ENCODE measurements at regions not wholly inside any gene's neighbourhood (a gene's known extent, or its start where the extent isn't known, plus 50 kb on each side); places are given as distances from the start of the nearest gene placed in this dataset.

- DNase-seq (ENCODE audit: low spot score) = no peak
Observed at GRCh38 chr5:130268489-130268888, 364.2 kb downstream of the CHSY3 start.

- DNase-seq (ENCODE audit: low spot score) = no peak
Observed at GRCh38 chr5:130267926-130268325, 363.7 kb downstream of the CHSY3 start.

DNA sequence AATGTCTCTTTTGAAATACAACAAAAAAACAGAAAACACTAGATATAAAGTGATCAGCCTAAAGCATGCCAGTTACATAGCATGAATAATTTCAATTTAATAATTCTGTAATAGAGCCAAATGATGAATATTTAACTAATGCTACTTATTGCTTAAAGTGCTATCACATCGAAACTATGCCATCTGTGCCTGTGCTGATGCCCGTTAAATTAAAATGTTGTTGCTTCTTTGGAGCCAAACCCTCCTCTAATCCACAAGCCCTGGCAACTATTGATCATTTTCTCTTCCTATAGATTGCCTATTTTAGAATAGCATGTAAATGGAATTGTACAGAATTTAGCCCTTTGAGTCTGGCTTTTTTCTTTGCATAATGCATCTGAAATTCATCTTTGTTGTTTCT lies 356.2 kb downstream of the CHSY3 start:
- DNase-seq (ENCODE audit: low spot score) = no peak

DNA sequence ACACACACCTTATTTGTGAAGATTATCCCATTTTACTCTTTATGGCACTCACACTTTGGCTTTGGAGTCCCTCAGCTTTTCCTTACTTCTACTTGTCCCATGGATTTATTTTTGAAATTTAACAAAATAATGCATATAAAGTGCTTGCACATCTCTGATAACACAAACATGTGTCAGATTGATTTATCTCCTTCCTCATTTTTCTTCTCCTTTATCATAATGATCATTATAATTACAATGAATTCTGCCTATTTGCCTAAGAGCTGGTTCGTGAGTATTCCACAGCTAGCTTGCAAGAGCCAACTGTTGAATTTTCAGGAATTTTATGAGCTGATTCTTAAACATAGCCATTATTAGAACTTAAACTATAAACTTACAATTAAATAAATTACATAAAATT lies 347.7 kb downstream of the CHSY3 start:
- DNase-seq (ENCODE audit: low spot score) = no peak

GRCh38 chr5:130243641-130244040 lies 339.4 kb downstream of the CHSY3 start:
- no peak for DNase-seq (ENCODE audit: low spot score)

DNA sequence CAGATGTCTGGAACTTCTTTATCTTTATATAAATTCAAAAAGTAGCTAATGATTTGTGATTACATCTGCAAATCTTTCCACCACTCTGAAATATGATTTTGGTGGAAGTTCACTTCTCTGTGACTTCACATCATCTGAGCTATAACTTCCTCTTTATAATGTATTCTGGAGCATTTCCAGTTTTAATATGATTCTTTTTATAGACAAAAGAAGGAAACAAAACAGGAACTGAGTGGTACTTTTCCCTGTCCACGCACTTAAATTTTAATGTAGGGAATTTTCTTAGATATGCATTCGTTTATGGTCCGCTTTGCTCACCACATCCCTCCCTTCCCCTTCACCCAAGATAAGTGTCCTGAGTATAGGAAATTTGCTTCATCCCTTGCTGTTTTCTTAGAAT lies 333.5 kb downstream of the CHSY3 start:
- DNase-seq (ENCODE audit: low spot score) = no peak

Small RNA genes in the stretch of these regions (small RNA-seq; reads per million reads assigned to genes)
- 0 reads per million in 2 experiments for gene AC113367.2
- gene RNU7-53P = 0 to 0.03 reads per million in 2 experiments
